HEK293 (cell line): ENCODE measurements at regions not wholly inside any gene's neighbourhood (a gene's known extent, or its start where the extent isn't known, plus 50 kb on each side); places are given as distances from the start of the nearest gene placed in this dataset.

ENCODE experiments used
- ZNF266 ChIP-seq: fragments of 450-650 bp; formaldehyde crosslinking; IDR thresholded peaks from 2 replicates; pipeline ENCODE4 v1.5.1; 2016; ENCODE audit warnings: missing biosample characterization, missing genetic modification characterization, low read depth
- ZNF416 ChIP-seq: fragments of 450-650 bp; formaldehyde crosslinking; IDR thresholded peaks from 2 replicates; pipeline ENCODE4 v1.5.1; 2016; ENCODE audit warnings: missing biosample characterization, missing genetic modification characterization
- TF ChIP-seq, protein P1 (sequence below): fragments of 450-650 bp; formaldehyde crosslinking; IDR thresholded peaks from 2 replicates; pipeline ENCODE4 v1.5.1; 2016; ENCODE audit warnings: missing biosample characterization, missing genetic modification characterization
- TF ChIP-seq, protein P2 (sequence below): fragments of 450-650 bp; IDR thresholded peaks from 2 replicates; pipeline ENCODE4 v1.5.1; 2018; ENCODE audit warnings: missing biosample characterization, mild to moderate bottlenecking, missing genetic modification characterization

DNA sequence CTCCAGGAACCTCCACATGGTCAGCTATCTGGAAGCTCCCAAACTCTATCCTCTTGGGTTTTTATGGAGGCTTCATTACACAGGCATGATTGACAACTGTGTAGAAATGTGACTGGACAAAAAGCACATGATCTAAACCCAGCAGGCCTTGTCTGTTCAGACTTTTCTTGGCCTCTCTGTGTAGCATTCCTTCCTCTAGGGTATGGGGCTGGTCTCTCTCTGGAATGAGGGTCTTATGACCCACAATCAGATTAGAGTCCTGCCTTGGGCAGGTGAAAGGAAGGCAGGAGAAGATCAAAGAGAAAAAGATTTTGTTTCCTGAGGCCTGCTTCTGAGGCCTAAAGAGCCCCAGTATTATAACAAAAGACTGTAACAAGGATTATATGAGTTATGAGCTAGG lies 162.7 kb downstream of the SP3 start:
- TF ChIP-seq, protein P1, sequence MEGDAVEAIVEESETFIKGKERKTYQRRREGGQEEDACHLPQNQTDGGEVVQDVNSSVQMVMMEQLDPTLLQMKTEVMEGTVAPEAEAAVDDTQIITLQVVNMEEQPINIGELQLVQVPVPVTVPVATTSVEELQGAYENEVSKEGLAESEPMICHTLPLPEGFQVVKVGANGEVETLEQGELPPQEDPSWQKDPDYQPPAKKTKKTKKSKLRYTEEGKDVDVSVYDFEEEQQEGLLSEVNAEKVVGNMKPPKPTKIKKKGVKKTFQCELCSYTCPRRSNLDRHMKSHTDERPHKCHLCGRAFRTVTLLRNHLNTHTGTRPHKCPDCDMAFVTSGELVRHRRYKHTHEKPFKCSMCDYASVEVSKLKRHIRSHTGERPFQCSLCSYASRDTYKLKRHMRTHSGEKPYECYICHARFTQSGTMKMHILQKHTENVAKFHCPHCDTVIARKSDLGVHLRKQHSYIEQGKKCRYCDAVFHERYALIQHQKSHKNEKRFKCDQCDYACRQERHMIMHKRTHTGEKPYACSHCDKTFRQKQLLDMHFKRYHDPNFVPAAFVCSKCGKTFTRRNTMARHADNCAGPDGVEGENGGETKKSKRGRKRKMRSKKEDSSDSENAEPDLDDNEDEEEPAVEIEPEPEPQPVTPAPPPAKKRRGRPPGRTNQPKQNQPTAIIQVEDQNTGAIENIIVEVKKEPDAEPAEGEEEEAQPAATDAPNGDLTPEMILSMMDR (tag by site-specific recombination): no peak
- TF ChIP-seq, protein P2, sequence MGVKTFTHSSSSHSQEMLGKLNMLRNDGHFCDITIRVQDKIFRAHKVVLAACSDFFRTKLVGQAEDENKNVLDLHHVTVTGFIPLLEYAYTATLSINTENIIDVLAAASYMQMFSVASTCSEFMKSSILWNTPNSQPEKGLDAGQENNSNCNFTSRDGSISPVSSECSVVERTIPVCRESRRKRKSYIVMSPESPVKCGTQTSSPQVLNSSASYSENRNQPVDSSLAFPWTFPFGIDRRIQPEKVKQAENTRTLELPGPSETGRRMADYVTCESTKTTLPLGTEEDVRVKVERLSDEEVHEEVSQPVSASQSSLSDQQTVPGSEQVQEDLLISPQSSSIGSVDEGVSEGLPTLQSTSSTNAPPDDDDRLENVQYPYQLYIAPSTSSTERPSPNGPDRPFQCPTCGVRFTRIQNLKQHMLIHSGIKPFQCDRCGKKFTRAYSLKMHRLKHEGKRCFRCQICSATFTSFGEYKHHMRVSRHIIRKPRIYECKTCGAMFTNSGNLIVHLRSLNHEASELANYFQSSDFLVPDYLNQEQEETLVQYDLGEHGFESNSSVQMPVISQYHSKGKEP: no peak
- TF ChIP-seq ZNF266 (no peak), ZNF416 (no peak)
